Heart right ventricle (tissue), 16 donors: ENCODE measurements at regions not wholly inside any gene's neighbourhood (a gene's known extent, or its start where the extent isn't known, plus 50 kb on each side); places are given as distances from the start of the nearest gene placed in this dataset.

Source experiments
- ATAC-seq, 8 donors: fragments of 200-7000 bp; cut with Tn5 transposase; one replicate each; pipeline ENCODE4 v1.9.1; 2020; ENCODE audit warnings: mild to moderate bottlenecking in 8 of 8, moderate library complexity in 8 of 8, moderate number of reproducible peaks in 1 of 8
- DNase-seq, 2 donors: peaks; one replicate each; pipeline ENCODE4 v3.0.0-alpha.2; 2020
- H3K27ac ChIP-seq, 10 donors: fragments of 200-600 bp; sonication (generic) in 2 of 10; one replicate each; pipeline versions ENCODE4 v1.5.0 to v1.8.0; 2020 to 2022; ENCODE audit warnings: mild to moderate bottlenecking in 3 of 10
- H3K27me3 ChIP-seq, 7 donors: fragments of 200-600 bp; one replicate each; pipeline ENCODE4 v1.8.0; 2021 to 2022; ENCODE audit warnings: mild to moderate bottlenecking in 2 of 7
- H3K36me3 ChIP-seq, 9 donors: fragments of 200-600 bp; sonication (generic) in 1 of 9; one replicate each; pipeline versions ENCODE4 v1.5.0 to v1.8.0; 2020 to 2022; ENCODE audit warnings: mild to moderate bottlenecking in 2 of 9
- H3K4me1 ChIP-seq, 9 donors: fragments of 200-600 bp; sonication (generic) in 1 of 9; one replicate each; pipeline versions ENCODE4 v1.5.0 to v1.8.0; 2020 to 2022; ENCODE audit warnings: mild to moderate bottlenecking in 4 of 9
- H3K4me3 ChIP-seq, 10 donors: fragments of 200-600 bp; sonication (generic) in 2 of 10; one replicate each; pipeline versions ENCODE4 v1.5.0 to v1.8.0; 2020 to 2022; ENCODE audit warnings: mild to moderate bottlenecking in 7 of 10, moderate library complexity in 2 of 10
- H3K9me3 ChIP-seq, 11 donors: fragments of 200-600 bp in 10 of 11; sonication (generic) in 2 of 11; one replicate each; pipeline versions ENCODE4 v1.5.0 to v1.8.0; 2013 to 2022; ENCODE audit warnings: mild to moderate bottlenecking in 2 of 11, control low read depth in 1 of 11, moderate library complexity in 1 of 11
- CTCF ChIP-seq, 9 donors: fragments of 200-600 bp; sonication (generic) in 2 of 9; IDR thresholded peaks; one replicate each; pipeline versions ENCODE4 v1.5.0 to v1.8.0; 2021 to 2022; ENCODE audit warnings: antibody characterized with exemption in 9 of 9, mild to moderate bottlenecking in 5 of 9, moderate library complexity in 1 of 9
- WGBS, 2 donors: extraction: QIAGEN DNeasy Blood & Tissue Kit; methylation state at CpG; one replicate each; pipeline ENCODE4 v1.1.7; 2013; ENCODE audit warnings: inconsistent platforms in 1 of 2; 5-methylcytosine and 5-hydroxymethylcytosine counted together
- intact Hi-C, 10 donors: fragments of 100-400 bp; cut with DNase I; formaldehyde crosslinking; loops; one replicate each; pipeline versions ENCODE4 v1.11.1 to v1.14.2; 2022
- donor health status: Arrhythmogenic right ventricular cardiomyopathy.
- donor health status: ischemic (EF 13 %, LVEDD 7.1; RV severe dilation, severe dysfunction).
- donor health status: healthy with polysubstance abuse.
- donor health status: DM: no; HTN: yes; CAD: no.
- donor health status: DM: no; HTN: no; CAD: no.
- donor health status: ischemic (EF 25% LVEDD 6.9; RV normal size, moderate dysfunction).
- donor health status: ischemic (EF 25% LVEDD 5.7; RV mildly dilated, moderate dysfunction).
- donor health status: healthy.
- donor health status: DM: yes; HTN: yes; CAD: no.
- donor health status: Ischemic cardiomyopathy.
- donor health status: ischemic (EF 35%, LVEDD 5.7; RV mildly dilated, moderate dysfunction).
- donor health status: nonischemic (EF 11% LVEDD 7.7; RV severe dilation, severe dysfunction).
- donor health status: DM: yes; HTN: yes; CAD: no.
- donor health status: PGD.
- donor health status: ischemic (EF 29% LVEDD 5.4; RV normal size, mild dysfunction).
- donor health status: nonischemic (EF 23%, LVEDD 6.1; RV moderate dilation, normal function).

GRCh38 chr2:238638100-238638981 is 209.5 kb upstream of the TWIST2 start:
- Histone ChIP-seq H3K4me3 (no peak overlapping the region), H3K27ac (no peak overlapping the region), H3K4me1 (no peaks in the 10 kb centered on the region), H3K36me3 (no peaks in the 10 kb centered on the region), H3K9me3 (no peaks in the 10 kb centered on the region), H3K27me3 (peaks cover 0 to 11% (median 0%) of the 10 kb centered on the region in 7 donors)
- DNase-seq = no peak
- intact Hi-C loops = no loop called here
- ATAC-seq = no peak
- WGBS, 2 donors = 75 to 81% methylated on average over 20 of the region's 20 CpGs
- no peak for TF ChIP-seq CTCF (IDR thresholded peaks at IDR 0.05)

GRCh38 chr2:238638982-238639628 is 208.8 kb upstream of the TWIST2 start:
- TF ChIP-seq CTCF (IDR thresholded peaks at IDR 0.05) = no peak
- H3K27me3 ChIP-seq = peaks cover 0 to 11% (median 0%) of the 10 kb centered on the region in 7 donors
- no peaks in the 10 kb centered on the region for H3K36me3 ChIP-seq
- H3K4me1 ChIP-seq = peaks cover 0 to 5% (median 0%) of the 10 kb centered on the region in 9 donors
- no peak overlapping the region for H3K27ac ChIP-seq
- no peaks in the 10 kb centered on the region for H3K9me3 ChIP-seq
- DNase-seq (no peak), ATAC-seq (no peak)
- H3K4me3 ChIP-seq = no peak overlapping the region
- intact Hi-C loops = no loop called here
- WGBS, 2 donors = 85 to 88% methylated on average over 17 of the region's 17 CpGs

- intact Hi-C loops = no loop called here
- WGBS, 2 donors = 62 to 75% methylated on average over 8 of the region's 8 CpGs
- TF ChIP-seq CTCF (IDR thresholded peaks at IDR 0.05) = no peak
- Histone ChIP-seq H3K27ac (no peak overlapping the region), H3K9me3 (no peaks in the 10 kb centered on the region), H3K4me1 (peaks cover 0 to 16% (median 0%) of the 10 kb centered on the region in 9 donors), H3K27me3 (peaks cover 0 to 11% (median 0%) of the 10 kb centered on the region in 7 donors), H3K36me3 (no peaks in the 10 kb centered on the region), H3K4me3 (no peak overlapping the region)
- ATAC-seq (no peak), DNase-seq (no peak)
Observed at GRCh38 chr2:238640486-238640885, 207.4 kb upstream of the TWIST2 start.

GRCh38 chr2:238642973-238643372 is 204.9 kb upstream of the TWIST2 start:
- intact Hi-C loops = no loop called here
- DNase-seq = no peak
- 92 to 95% methylated on average over 12 of the region's 12 CpGs for WGBS, 2 donors

More at GRCh38 chr2:238642973-238643372, 204.9 kb upstream of the TWIST2 start:
- Histone ChIP-seq H3K27me3 (peaks cover 0 to 11% (median 0%) of the 10 kb centered on the region in 7 donors), H3K27ac (no peak overlapping the region), H3K4me1 (peaks cover 0 to 16% (median 0%) of the 10 kb centered on the region in 9 donors), H3K9me3 (no peaks in the 10 kb centered on the region), H3K4me3 (no peak overlapping the region), H3K36me3 (no peaks in the 10 kb centered on the region)
- TF ChIP-seq CTCF (IDR thresholded peaks at IDR 0.05) = no peak
- ATAC-seq = no peak
